ENCODE measurements at regions not wholly inside any gene's neighbourhood (a gene's known extent, or its start where the extent isn't known, plus 50 kb on each side); places are given as distances from the start of the nearest gene placed in this dataset.

DNA sequence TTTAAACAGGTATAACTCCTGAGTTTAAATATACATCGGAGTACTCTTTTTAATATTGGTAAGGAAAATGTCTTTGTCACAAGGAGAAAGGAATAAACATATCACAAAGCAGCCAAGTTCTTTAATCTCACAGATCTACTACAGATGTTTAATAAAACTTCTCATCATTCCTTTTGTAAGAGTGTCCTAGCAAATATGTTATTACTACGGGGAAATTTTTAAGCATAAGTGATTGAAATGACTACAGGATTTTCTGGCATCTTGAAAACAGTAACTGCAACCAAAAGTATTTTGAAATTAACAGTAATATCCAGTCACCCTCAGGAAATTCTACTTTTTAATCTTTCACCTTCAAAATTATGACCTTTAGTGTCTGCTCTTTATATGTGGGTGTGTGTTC is 403.1 kb downstream of the IRS1 start:
- TF ChIP-seq, protein P1, sequence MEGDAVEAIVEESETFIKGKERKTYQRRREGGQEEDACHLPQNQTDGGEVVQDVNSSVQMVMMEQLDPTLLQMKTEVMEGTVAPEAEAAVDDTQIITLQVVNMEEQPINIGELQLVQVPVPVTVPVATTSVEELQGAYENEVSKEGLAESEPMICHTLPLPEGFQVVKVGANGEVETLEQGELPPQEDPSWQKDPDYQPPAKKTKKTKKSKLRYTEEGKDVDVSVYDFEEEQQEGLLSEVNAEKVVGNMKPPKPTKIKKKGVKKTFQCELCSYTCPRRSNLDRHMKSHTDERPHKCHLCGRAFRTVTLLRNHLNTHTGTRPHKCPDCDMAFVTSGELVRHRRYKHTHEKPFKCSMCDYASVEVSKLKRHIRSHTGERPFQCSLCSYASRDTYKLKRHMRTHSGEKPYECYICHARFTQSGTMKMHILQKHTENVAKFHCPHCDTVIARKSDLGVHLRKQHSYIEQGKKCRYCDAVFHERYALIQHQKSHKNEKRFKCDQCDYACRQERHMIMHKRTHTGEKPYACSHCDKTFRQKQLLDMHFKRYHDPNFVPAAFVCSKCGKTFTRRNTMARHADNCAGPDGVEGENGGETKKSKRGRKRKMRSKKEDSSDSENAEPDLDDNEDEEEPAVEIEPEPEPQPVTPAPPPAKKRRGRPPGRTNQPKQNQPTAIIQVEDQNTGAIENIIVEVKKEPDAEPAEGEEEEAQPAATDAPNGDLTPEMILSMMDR (IDR thresholded peaks at IDR 0.05; ENCODE audit: borderline replicate concordance, extremely low read depth, insufficient read depth) = no peak
- intact Hi-C loops (cut with DNase I) = no loop called here
- H3K27ac ChIP-seq (ENCODE audit: low read depth in 2 of 2, low read length in 2 of 2) = no peak overlapping the region
- H3K9me3 ChIP-seq (ENCODE audit: control insufficient read depth in 2 of 3, insufficient read depth in 1 of 3, low read length in 3 of 3) = no peaks in the 10 kb centered on the region
- H3K4me1 ChIP-seq (ENCODE audit: control insufficient read depth in 2 of 3, insufficient read depth in 2 of 3, low read depth in 1 of 3, low read length in 3 of 3) = no peaks in the 10 kb centered on the region
- H3K9ac ChIP-seq (ENCODE audit: low read length in 3 of 3) = no peak overlapping the region
- H3K36me3 ChIP-seq (ENCODE audit: control insufficient read depth in 2 of 3, insufficient read depth in 3 of 3, low read length in 3 of 3) = no peaks in the 10 kb centered on the region
- FAIRE-seq (no peak), DNase-seq (no peak)
- no peaks in the 10 kb centered on the region for H3K27me3 ChIP-seq (ENCODE audit: control insufficient read depth, insufficient read depth, low read length)
- no peak overlapping the region for H3K4me3 ChIP-seq (ENCODE audit: low read length in 3 of 3)

DNA sequence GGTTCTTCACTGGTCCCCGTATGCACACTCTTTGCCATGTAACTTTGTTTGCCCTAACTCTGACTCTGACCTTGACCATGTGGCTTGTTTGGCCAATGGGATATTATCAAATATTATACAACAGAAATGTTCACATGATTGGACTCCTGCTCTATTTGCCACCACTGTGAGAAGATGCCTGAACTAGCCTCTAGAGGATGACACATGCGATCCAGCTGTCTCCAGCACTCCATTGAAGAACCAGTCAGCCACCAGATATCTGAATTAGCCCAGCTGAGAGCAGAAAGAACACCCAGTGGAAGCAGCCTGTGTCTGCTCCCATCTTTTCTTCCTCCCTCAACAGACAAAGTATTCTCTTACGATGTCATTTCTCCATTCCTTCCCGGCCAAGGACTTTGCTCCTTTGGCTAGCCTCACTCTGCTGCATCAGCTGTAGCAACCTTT is 412.1 kb downstream of the IRS1 start:
- Histone ChIP-seq H3K36me3 (ENCODE audit: control insufficient read depth in 2 of 3, insufficient read depth in 3 of 3, low read length in 3 of 3) (no peaks in the 10 kb centered on the region), H3K27me3 (ENCODE audit: control insufficient read depth, insufficient read depth, low read length) (no peaks in the 10 kb centered on the region), H3K4me3 (ENCODE audit: low read length in 3 of 3) (no peak overlapping the region), H3K9me3 (ENCODE audit: control insufficient read depth in 2 of 3, insufficient read depth in 1 of 3, low read length in 3 of 3) (no peaks in the 10 kb centered on the region), H3K27ac (ENCODE audit: low read depth in 2 of 2, low read length in 2 of 2) (no peak overlapping the region), H3K9ac (ENCODE audit: low read length in 3 of 3) (no peak overlapping the region), H3K4me1 (ENCODE audit: control insufficient read depth in 2 of 3, insufficient read depth in 2 of 3, low read depth in 1 of 3, low read length in 3 of 3) (no peaks in the 10 kb centered on the region)
- FAIRE-seq = no peak
- intact Hi-C loops (cut with DNase I) = no loop called here
- TF ChIP-seq, protein P1 (IDR thresholded peaks at IDR 0.05; ENCODE audit: borderline replicate concordance, extremely low read depth, insufficient read depth) = no peak
- no peak for DNase-seq

DNA sequence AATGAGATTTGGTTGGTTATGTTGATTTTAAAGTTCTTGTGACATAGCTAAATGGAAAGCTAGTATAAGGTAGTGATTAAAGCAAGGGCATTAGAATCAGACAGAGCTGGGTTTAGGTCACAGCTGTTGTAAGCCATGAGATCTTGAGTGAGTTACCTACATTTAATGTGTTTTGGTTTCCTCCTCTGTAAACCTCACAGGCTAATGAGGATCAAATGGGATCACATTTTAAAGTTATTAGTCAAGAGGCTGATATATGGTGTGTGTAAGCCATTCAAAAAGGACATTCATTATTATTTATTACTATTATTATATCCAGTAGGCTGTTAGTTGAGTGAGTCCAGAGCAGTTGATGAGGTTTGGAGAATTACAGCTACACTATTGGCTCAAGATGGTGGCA is 416.2 kb downstream of the IRS1 start:
- no peaks in the 10 kb centered on the region for H3K4me1 ChIP-seq (ENCODE audit: control insufficient read depth in 2 of 3, insufficient read depth in 2 of 3, low read depth in 1 of 3, low read length in 3 of 3)

More for the DNA sequence above, 416.2 kb downstream of the IRS1 start:
- no peak overlapping the region for H3K9ac ChIP-seq (ENCODE audit: low read length in 3 of 3)
- H3K27me3 ChIP-seq (ENCODE audit: control insufficient read depth, insufficient read depth, low read length) = no peaks in the 10 kb centered on the region
- no peak overlapping the region for H3K27ac ChIP-seq (ENCODE audit: low read depth in 2 of 2, low read length in 2 of 2)
- TF ChIP-seq, protein P1 (IDR thresholded peaks at IDR 0.05; ENCODE audit: borderline replicate concordance, extremely low read depth, insufficient read depth) = no peak
- FAIRE-seq = no peak
- DNase-seq = no peak
- no peak overlapping the region for H3K4me3 ChIP-seq (ENCODE audit: low read length in 3 of 3)
- H3K9me3 ChIP-seq (ENCODE audit: control insufficient read depth in 2 of 3, insufficient read depth in 1 of 3, low read length in 3 of 3) = no peaks in the 10 kb centered on the region
- intact Hi-C loops (cut with DNase I) = no loop called here
- H3K36me3 ChIP-seq (ENCODE audit: control insufficient read depth in 2 of 3, insufficient read depth in 3 of 3, low read length in 3 of 3) = no peaks in the 10 kb centered on the region
